CD14-positive monocyte (primary cell): ENCODE measurements at regions not wholly inside any gene's neighbourhood (a gene's known extent, or its start where the extent isn't known, plus 50 kb on each side); places are given as distances from the start of the nearest gene placed in this dataset.

ENCODE experiments used
- DNase-seq, 3 donors: peaks; one replicate each; pipeline ENCODE4 v3.0.0-alpha.2; 2011 to 2022
- H2AFZ ChIP-seq: 2 replicates; pipeline ENCODE4 v1.6.0; 2012; ENCODE audit warnings: mild to moderate bottlenecking, low read depth, low read length, inconsistent platforms; ENCODE audit not compliant: insufficient read depth, poor library complexity, severe bottlenecking
- H3K27ac ChIP-seq, 2 donors: 1 replicate in 1 of 2; 2 replicates in 1 of 2; pipeline ENCODE4 v1.5.1; 2012 to 2013; ENCODE audit warnings: low read length in 2 of 2, control low read depth in 1 of 2, inconsistent platforms in 1 of 2, low read depth in 1 of 2, mild to moderate bottlenecking in 1 of 2
- H3K27me3 ChIP-seq, 2 donors: one replicate each; pipeline versions ENCODE4 v1.6.0 to v1.6.1; 2011 to 2013; ENCODE audit warnings: low read length in 2 of 2; ENCODE audit not compliant: control insufficient read depth in 2 of 2, insufficient read depth in 2 of 2
- H3K36me3 ChIP-seq, 2 donors: replicated peaks in 1 of 2; 1 replicate in 1 of 2; 2 replicates in 1 of 2; pipeline versions ENCODE4 v1.5.1 to v1.6.1; 2012 to 2013; ENCODE audit warnings: low read length in 2 of 2, control low read depth in 1 of 2, inconsistent platforms in 1 of 2, mild to moderate bottlenecking in 1 of 2; ENCODE audit not compliant: insufficient read depth in 2 of 2, control insufficient read depth in 1 of 2
- H3K4me1 ChIP-seq, 2 donors: 1 replicate in 1 of 2; 2 replicates in 1 of 2; pipeline versions ENCODE4 v1.5.1 to v1.6.1; 2012 to 2013; ENCODE audit warnings: low read length in 2 of 2, control low read depth in 1 of 2, inconsistent platforms in 1 of 2, mild to moderate bottlenecking in 1 of 2, moderate library complexity in 1 of 2; ENCODE audit not compliant: insufficient read depth in 2 of 2, control insufficient read depth in 1 of 2
- H3K4me2 ChIP-seq: replicated peaks from 2 replicates; pipeline ENCODE3; 2012; ENCODE audit warnings: low read length, moderate library complexity, mild to moderate bottlenecking; ENCODE audit not compliant: poor library complexity, severe bottlenecking; ENCODE audit errors: extremely low read depth
- H3K4me3 ChIP-seq, 3 experiments: fragments of 200-600 bp in 1 of 3; sonication (generic) in 1 of 3; replicated peaks in 1 of 3; 1 replicate in 2 of 3; 2 replicates in 1 of 3; pipeline ENCODE4 v1.5.1; 2011 to 2013; ENCODE audit warnings: low read length in 3 of 3, mild to moderate bottlenecking in 3 of 3, control low read depth in 2 of 3, low read depth in 2 of 3, inconsistent platforms in 1 of 3, moderate library complexity in 1 of 3
- H3K79me2 ChIP-seq: 2 replicates; pipeline ENCODE4 v1.6.0; 2012; ENCODE audit warnings: mild to moderate bottlenecking, control low read depth, inconsistent platforms, low read length, moderate library complexity; ENCODE audit not compliant: insufficient read depth
- H3K9ac ChIP-seq: 2 replicates; pipeline ENCODE4 v1.6.0; 2017; ENCODE audit warnings: low read length, mild to moderate bottlenecking; ENCODE audit not compliant: insufficient read depth, poor library complexity, severe bottlenecking
- H3K9me3 ChIP-seq, 2 donors: replicated peaks in 1 of 2; 1 replicate in 1 of 2; 2 replicates in 1 of 2; pipeline versions ENCODE4 v1.5.1 to v1.6.1; 2012 to 2013; ENCODE audit warnings: low read length in 2 of 2, control low read depth in 1 of 2; ENCODE audit not compliant: control insufficient read depth in 1 of 2, insufficient read depth in 1 of 2
- H4K20me1 ChIP-seq: 2 replicates; pipeline ENCODE4 v1.6.0; 2012; ENCODE audit warnings: mild to moderate bottlenecking, low read length, control low read depth, moderate library complexity; ENCODE audit not compliant: insufficient read depth
- H3K27ac Mint-ChIP-seq, 7 donors: one replicate each; pipeline ENCODE4 v1.8.0; 2020; ENCODE audit warnings: mild to moderate bottlenecking in 7 of 7, mixed read lengths in 7 of 7, moderate library complexity in 6 of 7, inconsistent platforms in 2 of 7
- H3K27me3 Mint-ChIP-seq, 3 donors: one replicate each; pipeline ENCODE4 v1.8.0; 2021 to 2022; ENCODE audit warnings: low read depth in 3 of 3, mild to moderate bottlenecking in 3 of 3, mixed read lengths in 3 of 3, moderate library complexity in 3 of 3, inconsistent platforms in 1 of 3
- H3K36me3 Mint-ChIP-seq, 2 donors: one replicate each; pipeline ENCODE4 v1.8.0; 2020; ENCODE audit warnings: mixed read lengths in 2 of 2, inconsistent platforms in 1 of 2, mild to moderate bottlenecking in 1 of 2
- H3K4me1 Mint-ChIP-seq: one replicate; pipeline ENCODE4 v1.8.0; 2020; ENCODE audit warnings: mild to moderate bottlenecking, mixed read lengths
- H3K4me3 Mint-ChIP-seq, 2 donors: one replicate each; pipeline ENCODE4 v1.8.0; 2020; ENCODE audit warnings: mild to moderate bottlenecking in 2 of 2, mixed read lengths in 2 of 2, moderate library complexity in 1 of 2
- H3K9me3 Mint-ChIP-seq, 7 donors: one replicate each; pipeline ENCODE4 v1.8.0; 2020 to 2022; ENCODE audit warnings: mixed read lengths in 7 of 7, mild to moderate bottlenecking in 6 of 7, moderate library complexity in 6 of 7, inconsistent platforms in 2 of 7
- WGBS: methylation state at CpG from one replicate; pipeline ENCODE4 v1.1.5; 2013; ENCODE audit warnings: missing lambda C conversion rate; ENCODE audit not compliant: insufficient coverage; 5-methylcytosine and 5-hydroxymethylcytosine counted together
- intact Hi-C, 2 donors: fragments of 100-400 bp; cut with micrococcal nuclease; formaldehyde crosslinking; loops; one replicate each; pipeline versions ENCODE4 v1.15.0 to v1.15.1; 2023
- TF ChIP-seq, protein P1 (sequence below): fragments of 200-600 bp; IDR thresholded peaks from one replicate; pipeline ENCODE4 v1.8.0; 2022; ENCODE audit warnings: antibody characterized with exemption, mild to moderate bottlenecking

DNA sequence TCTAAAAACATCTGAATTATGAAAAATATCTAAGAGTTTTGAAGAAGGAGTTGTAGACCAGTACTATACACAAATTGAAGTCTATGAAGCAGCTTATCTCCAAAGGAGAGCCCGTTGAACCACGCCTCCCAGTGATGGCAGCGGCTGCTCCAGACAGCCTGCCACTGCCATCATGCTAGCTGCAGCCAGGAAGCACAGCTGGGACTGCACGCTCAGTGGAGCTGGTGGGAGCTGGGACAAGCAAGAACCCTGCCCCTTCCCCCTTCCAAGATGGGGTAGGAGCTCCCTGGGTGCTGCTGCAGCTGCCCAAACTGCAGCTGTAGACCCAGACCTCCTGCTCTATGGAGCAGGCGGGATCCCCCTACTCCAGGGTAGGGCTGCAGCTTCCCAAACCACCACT, 124.7 kb upstream of the SPATS2L start:
- no peaks in the 10 kb centered on the region for H4K20me1 ChIP-seq
- no peak overlapping the region for H3K4me2 ChIP-seq
- no peaks in the 10 kb centered on the region for H3K9me3 ChIP-seq
- H3K4me1 ChIP-seq = no peaks in the 10 kb centered on the region
- no peak overlapping the region for H3K4me3 Mint-ChIP-seq
- H3K27ac Mint-ChIP-seq = no peak overlapping the region
- H3K36me3 ChIP-seq = no peaks in the 10 kb centered on the region
- no peak overlapping the region for H3K27ac ChIP-seq
- 90% methylated on average over 5 of the region's 5 CpGs for WGBS
- no peaks in the 10 kb centered on the region for H3K4me1 Mint-ChIP-seq
- peaks cover 0 to 2% of the 10 kb centered on the region in 2 donors for H3K27me3 ChIP-seq
- intact Hi-C loops = no loop called here
- H3K79me2 ChIP-seq = no peaks in the 10 kb centered on the region
- no peak for DNase-seq
- TF ChIP-seq, protein P1, sequence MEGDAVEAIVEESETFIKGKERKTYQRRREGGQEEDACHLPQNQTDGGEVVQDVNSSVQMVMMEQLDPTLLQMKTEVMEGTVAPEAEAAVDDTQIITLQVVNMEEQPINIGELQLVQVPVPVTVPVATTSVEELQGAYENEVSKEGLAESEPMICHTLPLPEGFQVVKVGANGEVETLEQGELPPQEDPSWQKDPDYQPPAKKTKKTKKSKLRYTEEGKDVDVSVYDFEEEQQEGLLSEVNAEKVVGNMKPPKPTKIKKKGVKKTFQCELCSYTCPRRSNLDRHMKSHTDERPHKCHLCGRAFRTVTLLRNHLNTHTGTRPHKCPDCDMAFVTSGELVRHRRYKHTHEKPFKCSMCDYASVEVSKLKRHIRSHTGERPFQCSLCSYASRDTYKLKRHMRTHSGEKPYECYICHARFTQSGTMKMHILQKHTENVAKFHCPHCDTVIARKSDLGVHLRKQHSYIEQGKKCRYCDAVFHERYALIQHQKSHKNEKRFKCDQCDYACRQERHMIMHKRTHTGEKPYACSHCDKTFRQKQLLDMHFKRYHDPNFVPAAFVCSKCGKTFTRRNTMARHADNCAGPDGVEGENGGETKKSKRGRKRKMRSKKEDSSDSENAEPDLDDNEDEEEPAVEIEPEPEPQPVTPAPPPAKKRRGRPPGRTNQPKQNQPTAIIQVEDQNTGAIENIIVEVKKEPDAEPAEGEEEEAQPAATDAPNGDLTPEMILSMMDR = no peak
- H3K27me3 Mint-ChIP-seq = peaks cover 9 to 12% (median 11%) of the 10 kb centered on the region in 3 donors
- no peak overlapping the region for H2AFZ ChIP-seq
- no peaks in the 10 kb centered on the region for H3K36me3 Mint-ChIP-seq
- H3K9ac ChIP-seq = no peak overlapping the region
- H3K9me3 Mint-ChIP-seq = peaks cover 0 to 3% (median 0%) of the 10 kb centered on the region in 7 donors
- H3K4me3 ChIP-seq = no peak overlapping the region

DNA sequence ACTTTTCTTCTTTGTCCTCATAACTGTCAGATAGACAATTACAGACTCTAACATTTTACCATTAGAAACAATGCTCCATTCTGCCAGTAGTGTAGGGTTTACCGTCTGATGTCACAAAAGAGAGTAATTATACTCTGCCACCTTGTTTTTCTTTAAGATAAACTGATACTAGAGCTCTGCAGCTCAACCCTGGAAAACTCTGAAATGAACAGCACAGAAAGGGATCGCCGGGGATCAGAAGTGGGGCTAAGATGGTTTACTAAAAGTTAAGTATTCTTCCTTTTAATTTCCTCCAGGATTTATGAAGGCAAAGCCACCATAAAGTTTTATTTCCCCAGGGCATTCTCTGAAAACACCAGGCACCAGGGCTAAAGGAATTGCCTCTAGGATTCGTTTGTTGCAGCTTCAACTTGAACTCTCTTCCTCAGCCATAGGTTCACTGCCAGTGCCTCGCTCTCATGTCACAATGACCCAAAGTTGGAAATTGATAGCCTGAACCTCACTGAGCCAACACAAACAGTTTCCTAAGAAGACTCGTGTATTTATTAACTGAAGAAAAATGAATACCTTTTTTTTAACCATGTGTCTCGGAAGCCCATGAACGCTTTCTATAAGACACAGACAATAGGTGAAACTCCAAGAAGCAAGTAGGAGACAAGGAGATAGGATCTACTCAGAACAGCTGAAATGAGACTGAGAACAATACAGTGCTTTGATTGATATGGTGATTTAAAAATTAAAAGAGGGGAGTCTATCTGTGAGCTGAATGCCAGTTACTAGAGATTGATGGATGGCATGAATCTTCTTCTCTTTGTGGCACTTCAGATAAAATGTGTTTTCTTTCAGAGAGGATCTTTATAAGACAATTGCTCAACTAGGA, 121.5 kb upstream of the SPATS2L start:
- peaks cover 0 to 7% (median 0%) of the 10 kb centered on the region in 7 donors for H3K9me3 Mint-ChIP-seq
- TF ChIP-seq, protein P1 = no peak
- H3K4me3 Mint-ChIP-seq = no peak overlapping the region
- no peak overlapping the region for H2AFZ ChIP-seq
- intact Hi-C loops = no loop called here
- no peaks in the 10 kb centered on the region for H3K79me2 ChIP-seq
- peaks cover 2% of the 10 kb centered on the region in 2 donors for H3K27me3 ChIP-seq
- H4K20me1 ChIP-seq = no peaks in the 10 kb centered on the region
- no peaks in the 10 kb centered on the region for H3K4me1 ChIP-seq
- H3K36me3 Mint-ChIP-seq = no peaks in the 10 kb centered on the region
- H3K9ac ChIP-seq = no peak overlapping the region
- DNase-seq = no peak
- H3K27me3 Mint-ChIP-seq = peaks cover 8 to 12% (median 9%) of the 10 kb centered on the region in 3 donors
- no peaks in the 10 kb centered on the region for H3K36me3 ChIP-seq
- no peak overlapping the region for H3K4me3 ChIP-seq
- no peak overlapping the region for H3K27ac ChIP-seq
- WGBS = 100% methylated on average over 1 of the region's 8 CpGs
- no peak overlapping the region for H3K4me2 ChIP-seq
- no peak overlapping the region for H3K27ac Mint-ChIP-seq
- no peaks in the 10 kb centered on the region for H3K4me1 Mint-ChIP-seq
- no peaks in the 10 kb centered on the region for H3K9me3 ChIP-seq
